NCI-H2196 treated with DMSO at 0.1 percent for 48 hours (cell line): ENCODE measurements at regions not wholly inside any gene's neighbourhood (a gene's known extent, or its start where the extent isn't known, plus 50 kb on each side); places are given as distances from the start of the nearest gene placed in this dataset.

Experiments used
- DNase-seq: peaks from one replicate; lab custom pipeline; 2025; ENCODE audit not compliant: unreplicated experiment; lab: John Stamatoyannopoulos, UW

- DNase-seq, result no peak
Measured at GRCh38 chr2:164032995-164033394, 297.2 kb upstream of the FIGN start.

- DNase-seq, result no peak
Measured at GRCh38 chr2:164030623-164031022, 294.8 kb upstream of the FIGN start.

GRCh38 chr2:164028814-164029534 is 293.2 kb upstream of the FIGN start:
- no peak for DNase-seq

- no peak for DNase-seq
Measured at GRCh38 chr2:164024396-164024795, 288.6 kb upstream of the FIGN start.

- DNase-seq, result no peak
Measured at GRCh38 chr2:164023896-164024295, 288.1 kb upstream of the FIGN start.

GRCh38 chr2:164015328-164016123 is 279.7 kb upstream of the FIGN start:
- no peak for DNase-seq

GRCh38 chr2:164014791-164015190 is 279.0 kb upstream of the FIGN start:
- DNase-seq, result no peak

- no peak for DNase-seq
Measured at GRCh38 chr2:164014068-164014731, 278.4 kb upstream of the FIGN start.

GRCh38 chr2:164012581-164012980 is 276.8 kb upstream of the FIGN start:
- DNase-seq, result no peak

- DNase-seq, result no peak
Measured at GRCh38 chr2:164009756-164010337, 274.0 kb upstream of the FIGN start.

GRCh38 chr2:164008752-164009151 is 272.9 kb upstream of the FIGN start:
- DNase-seq, result no peak

- DNase-seq, result no peak
Measured at GRCh38 chr2:164006704-164007103, 270.9 kb upstream of the FIGN start.

- no peak for DNase-seq
Measured at GRCh38 chr2:164000176-164000575, 264.4 kb upstream of the FIGN start.

- no peak for DNase-seq
Measured at GRCh38 chr2:163997466-163997865, 261.7 kb upstream of the FIGN start.

- DNase-seq, result no peak
Measured at GRCh38 chr2:163990541-163990940, 254.7 kb upstream of the FIGN start.

- no peak for DNase-seq
Measured at GRCh38 chr2:163990101-163990500, 254.3 kb upstream of the FIGN start.

GRCh38 chr2:163987175-163987940 is 251.6 kb upstream of the FIGN start:
- DNase-seq, result no peak

- DNase-seq, result no peak
Measured at GRCh38 chr2:163984986-163985385, 249.2 kb upstream of the FIGN start.

GRCh38 chr2:163983911-163984310 is 248.1 kb upstream of the FIGN start:
- DNase-seq, result no peak

- DNase-seq, result no peak
Measured at GRCh38 chr2:163982938-163983337, 247.1 kb upstream of the FIGN start.

- DNase-seq, result no peak
Measured at GRCh38 chr2:163974766-163975165, 239.0 kb upstream of the FIGN start.
